OCI-LY1 (cell line): ENCODE measurements at regions not wholly inside any gene's neighbourhood (a gene's known extent, or its start where the extent isn't known, plus 50 kb on each side); places are given as distances from the start of the nearest gene placed in this dataset.

Source experiments
- H2AFZ ChIP-seq: fragments of 200-600 bp; sonication (generic), shearing (Covaris generic); 2 replicates; pipeline ENCODE4 v1.6.0; 2014; ENCODE audit warnings: antibody characterized with exemption, mild to moderate bottlenecking, low read length
- H3F3A ChIP-seq: fragments of 200-600 bp; sonication (generic), shearing (Covaris generic); 2 replicates; pipeline ENCODE4 v1.6.0; 2014; ENCODE audit warnings: mild to moderate bottlenecking, antibody characterized with exemption, low read length, moderate library complexity; ENCODE audit not compliant: insufficient read depth
- H3K27ac ChIP-seq: fragments of 200-600 bp; sonication (generic); 2 replicates; pipeline ENCODE4 v1.5.1; 2014; ENCODE audit warnings: low read length, mixed run types, mild to moderate bottlenecking, low read depth; ENCODE audit not compliant: poor library complexity, severe bottlenecking
- H3K27me3 ChIP-seq: fragments of 200-600 bp; sonication (generic); 2 replicates; pipeline ENCODE4 v1.6.0; 2014; ENCODE audit warnings: antibody characterized with exemption, mild to moderate bottlenecking, low read length, moderate library complexity; ENCODE audit not compliant: insufficient read depth
- H3K36me3 ChIP-seq: fragments of 200-600 bp; sonication (generic); 2 replicates; pipeline ENCODE4 v1.6.1; 2014; ENCODE audit warnings: mild to moderate bottlenecking, antibody characterized with exemption, low read length, moderate library complexity, mixed read lengths; ENCODE audit not compliant: insufficient read depth
- H3K4me1 ChIP-seq: fragments of 200-600 bp; sonication (generic); 2 replicates; pipeline ENCODE4 v1.5.1; 2014; ENCODE audit warnings: mild to moderate bottlenecking, low read length, moderate library complexity; ENCODE audit not compliant: insufficient read depth, severe bottlenecking
- H3K4me2 ChIP-seq: fragments of 200-600 bp; sonication (generic), shearing (Covaris generic); 2 replicates; pipeline ENCODE4 v1.6.1; 2014; ENCODE audit warnings: low read length
- H3K4me3 ChIP-seq: fragments of 200-600 bp; sonication (generic); 2 replicates; pipeline ENCODE4 v1.5.1; 2014; ENCODE audit warnings: low read length, low read depth, mild to moderate bottlenecking, mixed read lengths; ENCODE audit not compliant: poor library complexity, severe bottlenecking
- H3K79me2 ChIP-seq: fragments of 200-600 bp; shearing (Covaris generic); 2 replicates; pipeline ENCODE4 v1.6.1; 2016; ENCODE audit warnings: mixed run types, low read length, mixed read lengths; ENCODE audit not compliant: insufficient read depth
- H3K9ac ChIP-seq: fragments of 200-600 bp; sonication (generic), shearing (Covaris generic); 2 replicates; pipeline ENCODE4 v1.6.1; 2014; ENCODE audit warnings: mild to moderate bottlenecking, low read length, mixed read lengths
- H3K9me2 ChIP-seq: fragments of 200-600 bp; sonication (generic), shearing (Covaris generic); 2 replicates; pipeline ENCODE4 v1.6.1; 2014; ENCODE audit warnings: low read depth, mild to moderate bottlenecking, low read length, mixed read lengths
- H3K9me3 ChIP-seq: fragments of 200-600 bp; shearing (Covaris generic); 2 replicates; pipeline ENCODE4 v1.6.1; 2014; ENCODE audit warnings: low read length, mixed read lengths
- H4K20me1 ChIP-seq: fragments of 200-600 bp; sonication (generic), shearing (Covaris generic); 2 replicates; pipeline ENCODE4 v1.6.0; 2016; ENCODE audit warnings: mild to moderate bottlenecking, low read length; ENCODE audit not compliant: insufficient read depth
- EZH2 ChIP-seq: fragments of 200-600 bp; sonication (generic), shearing (Covaris generic); IDR thresholded peaks from 2 replicates; pipeline ENCODE4 v1.8.0; 2017; ENCODE audit warnings: borderline replicate concordance, mixed run types, mild to moderate bottlenecking, antibody characterized with exemption, low read length, moderate library complexity, mixed read lengths
- TF ChIP-seq, protein P1 (sequence below): fragments of 200-600 bp; sonication (generic), shearing (Covaris generic); IDR thresholded peaks from 2 replicates; pipeline ENCODE4 v1.5.1; 2017; ENCODE audit warnings: mild to moderate bottlenecking, antibody characterized with exemption, low read length, moderate library complexity, mixed read lengths

DNA sequence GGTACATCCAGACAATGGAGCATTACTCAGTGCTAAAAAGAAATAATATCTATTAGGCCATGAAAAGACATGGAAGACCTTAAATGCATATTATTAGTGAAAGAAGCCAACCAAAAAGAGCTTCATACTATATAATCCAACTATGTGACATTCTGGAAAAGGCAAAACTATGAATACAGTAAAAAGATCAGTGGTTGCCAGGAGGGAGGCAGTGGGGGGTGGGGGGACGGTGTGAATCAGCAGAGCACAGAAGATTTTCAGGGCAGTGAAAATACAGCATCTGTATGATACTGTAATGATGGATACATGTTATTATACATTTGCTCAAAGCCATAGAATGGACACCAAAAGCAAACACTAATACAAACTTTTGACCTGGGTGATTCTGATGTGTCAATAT is 339.4 kb upstream of the SNX7 start:
- H3K36me3 ChIP-seq = no peaks in the 10 kb centered on the region
- no peaks in the 10 kb centered on the region for H3F3A ChIP-seq
- no peaks in the 10 kb centered on the region for H3K27me3 ChIP-seq
- no peak overlapping the region for H2AFZ ChIP-seq
- H3K79me2 ChIP-seq = no peaks in the 10 kb centered on the region
- no peaks in the 10 kb centered on the region for H3K9me2 ChIP-seq
- H3K27ac ChIP-seq = no peak overlapping the region
- H3K9ac ChIP-seq = no peak overlapping the region
- H4K20me1 ChIP-seq = no peaks in the 10 kb centered on the region
- H3K4me1 ChIP-seq = no peaks in the 10 kb centered on the region
- no peaks in the 10 kb centered on the region for H3K9me3 ChIP-seq
- no peak overlapping the region for H3K4me3 ChIP-seq
- TF ChIP-seq, protein P1, sequence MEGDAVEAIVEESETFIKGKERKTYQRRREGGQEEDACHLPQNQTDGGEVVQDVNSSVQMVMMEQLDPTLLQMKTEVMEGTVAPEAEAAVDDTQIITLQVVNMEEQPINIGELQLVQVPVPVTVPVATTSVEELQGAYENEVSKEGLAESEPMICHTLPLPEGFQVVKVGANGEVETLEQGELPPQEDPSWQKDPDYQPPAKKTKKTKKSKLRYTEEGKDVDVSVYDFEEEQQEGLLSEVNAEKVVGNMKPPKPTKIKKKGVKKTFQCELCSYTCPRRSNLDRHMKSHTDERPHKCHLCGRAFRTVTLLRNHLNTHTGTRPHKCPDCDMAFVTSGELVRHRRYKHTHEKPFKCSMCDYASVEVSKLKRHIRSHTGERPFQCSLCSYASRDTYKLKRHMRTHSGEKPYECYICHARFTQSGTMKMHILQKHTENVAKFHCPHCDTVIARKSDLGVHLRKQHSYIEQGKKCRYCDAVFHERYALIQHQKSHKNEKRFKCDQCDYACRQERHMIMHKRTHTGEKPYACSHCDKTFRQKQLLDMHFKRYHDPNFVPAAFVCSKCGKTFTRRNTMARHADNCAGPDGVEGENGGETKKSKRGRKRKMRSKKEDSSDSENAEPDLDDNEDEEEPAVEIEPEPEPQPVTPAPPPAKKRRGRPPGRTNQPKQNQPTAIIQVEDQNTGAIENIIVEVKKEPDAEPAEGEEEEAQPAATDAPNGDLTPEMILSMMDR = no peak
- no peak for TF ChIP-seq EZH2
- no peak overlapping the region for H3K4me2 ChIP-seq

DNA sequence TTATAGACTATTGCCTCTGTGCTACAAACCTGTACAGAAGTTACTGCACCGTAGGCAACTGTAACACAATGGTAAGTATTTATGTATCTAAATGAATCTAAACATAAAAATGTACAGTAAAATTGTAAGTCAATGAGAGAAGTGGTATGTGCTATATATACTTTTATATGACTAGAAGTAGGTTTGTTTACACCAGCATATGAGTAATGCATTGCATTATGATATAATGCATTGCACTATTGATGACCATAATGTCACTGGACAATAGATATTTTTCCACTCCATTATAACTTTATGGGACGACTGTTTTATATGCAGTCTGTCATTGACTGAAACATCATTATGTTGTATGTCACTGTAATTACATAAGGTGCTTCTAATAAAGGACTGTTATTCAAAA is 340.3 kb upstream of the SNX7 start:
- no peak overlapping the region for H3K4me2 ChIP-seq
- no peaks in the 10 kb centered on the region for H3K4me1 ChIP-seq
- H2AFZ ChIP-seq = no peak overlapping the region
- no peak overlapping the region for H3K4me3 ChIP-seq
- no peak overlapping the region for H3K27ac ChIP-seq
- no peaks in the 10 kb centered on the region for H3F3A ChIP-seq
- H3K79me2 ChIP-seq = no peaks in the 10 kb centered on the region
- no peaks in the 10 kb centered on the region for H4K20me1 ChIP-seq
- no peaks in the 10 kb centered on the region for H3K36me3 ChIP-seq
- no peaks in the 10 kb centered on the region for H3K9me2 ChIP-seq
- no peak overlapping the region for H3K9ac ChIP-seq
- H3K9me3 ChIP-seq = no peaks in the 10 kb centered on the region
- TF ChIP-seq, protein P1 = no peak
- no peak for TF ChIP-seq EZH2
- H3K27me3 ChIP-seq = no peaks in the 10 kb centered on the region

DNA sequence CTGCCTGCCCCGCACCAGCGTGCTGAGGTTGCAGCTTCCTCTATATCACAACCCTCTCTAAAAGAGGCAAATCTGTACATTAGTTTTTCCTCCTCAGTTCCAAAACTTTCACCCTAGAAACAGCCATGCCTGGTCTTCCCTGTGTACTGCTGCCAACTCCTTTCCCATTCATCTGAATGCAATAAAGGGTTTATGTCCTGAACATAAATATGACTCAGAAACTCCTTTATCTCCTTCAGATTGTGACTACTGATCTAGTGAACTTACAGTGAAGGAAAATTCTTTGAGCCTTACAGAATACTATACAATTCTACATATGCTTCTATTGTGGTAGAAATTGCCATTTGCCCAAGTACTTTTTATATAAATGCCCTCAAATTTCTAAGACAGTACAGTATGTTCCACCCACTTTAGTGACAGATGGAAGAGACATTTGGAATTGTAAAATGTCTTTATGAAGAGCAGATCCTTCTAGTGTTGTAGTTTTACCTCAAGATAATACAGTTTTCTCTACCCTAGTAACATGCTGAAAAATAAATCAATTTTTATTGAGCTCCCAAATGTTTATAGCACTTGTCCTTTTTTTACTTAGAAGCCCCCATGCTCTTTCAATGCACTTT is 345.1 kb upstream of the SNX7 start:
- Histone ChIP-seq H3K4me3 (no peak overlapping the region), H3K9me3 (no peaks in the 10 kb centered on the region), H3K9me2 (no peaks in the 10 kb centered on the region), H3F3A (no peaks in the 10 kb centered on the region), H3K27ac (no peak overlapping the region), H3K27me3 (no peaks in the 10 kb centered on the region), H4K20me1 (no peaks in the 10 kb centered on the region), H3K4me2 (no peak overlapping the region), H3K9ac (no peak overlapping the region), H2AFZ (no peak overlapping the region), H3K36me3 (no peaks in the 10 kb centered on the region), H3K79me2 (no peaks in the 10 kb centered on the region), H3K4me1 (no peaks in the 10 kb centered on the region)
- TF ChIP-seq, protein P1 = no peak
